ENCODE measurements at regions not wholly inside any gene's neighbourhood (a gene's known extent, or its start where the extent isn't known, plus 50 kb on each side); places are given as distances from the start of the nearest gene placed in this dataset.

DNA sequence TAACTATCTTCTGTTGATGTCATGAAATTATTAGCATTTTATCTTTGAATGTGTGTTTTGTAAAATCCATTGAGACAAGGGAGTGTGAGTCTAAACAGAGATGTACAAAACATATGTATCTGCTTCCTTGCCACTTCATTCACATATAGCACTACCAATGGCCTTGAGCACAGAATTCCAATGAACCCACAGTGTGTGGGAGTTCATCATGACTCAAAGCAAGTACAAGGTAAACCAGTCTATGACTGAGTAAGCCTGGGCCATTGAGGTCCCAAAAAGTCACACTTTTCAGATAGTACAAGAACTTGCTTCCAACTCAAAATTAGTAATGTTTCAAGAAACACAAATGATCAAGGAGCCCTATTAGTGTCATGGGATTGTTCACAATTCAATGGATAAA lies 218.6 kb downstream of the MANEA start:
- Histone ChIP-seq H3K9me3 (no peaks in the 10 kb centered on the region), H3K4me1 (no peaks in the 10 kb centered on the region), H3K4me3 (replicated peaks in 1 of 3) (no peak overlapping the region), H3K36me3 (no peaks in the 10 kb centered on the region), H3K27me3 (no peaks in the 10 kb centered on the region), H3K27ac (no peak overlapping the region)
- intact Hi-C loops (cut with DNase I): no loop called here
- no peak for DNase-seq
- TF ChIP-seq, protein P1, sequence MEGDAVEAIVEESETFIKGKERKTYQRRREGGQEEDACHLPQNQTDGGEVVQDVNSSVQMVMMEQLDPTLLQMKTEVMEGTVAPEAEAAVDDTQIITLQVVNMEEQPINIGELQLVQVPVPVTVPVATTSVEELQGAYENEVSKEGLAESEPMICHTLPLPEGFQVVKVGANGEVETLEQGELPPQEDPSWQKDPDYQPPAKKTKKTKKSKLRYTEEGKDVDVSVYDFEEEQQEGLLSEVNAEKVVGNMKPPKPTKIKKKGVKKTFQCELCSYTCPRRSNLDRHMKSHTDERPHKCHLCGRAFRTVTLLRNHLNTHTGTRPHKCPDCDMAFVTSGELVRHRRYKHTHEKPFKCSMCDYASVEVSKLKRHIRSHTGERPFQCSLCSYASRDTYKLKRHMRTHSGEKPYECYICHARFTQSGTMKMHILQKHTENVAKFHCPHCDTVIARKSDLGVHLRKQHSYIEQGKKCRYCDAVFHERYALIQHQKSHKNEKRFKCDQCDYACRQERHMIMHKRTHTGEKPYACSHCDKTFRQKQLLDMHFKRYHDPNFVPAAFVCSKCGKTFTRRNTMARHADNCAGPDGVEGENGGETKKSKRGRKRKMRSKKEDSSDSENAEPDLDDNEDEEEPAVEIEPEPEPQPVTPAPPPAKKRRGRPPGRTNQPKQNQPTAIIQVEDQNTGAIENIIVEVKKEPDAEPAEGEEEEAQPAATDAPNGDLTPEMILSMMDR (IDR thresholded peaks at IDR 0.05): no peak
- TF ChIP-seq POLR2A (IDR thresholded peaks at IDR 0.05): no peak

DNA sequence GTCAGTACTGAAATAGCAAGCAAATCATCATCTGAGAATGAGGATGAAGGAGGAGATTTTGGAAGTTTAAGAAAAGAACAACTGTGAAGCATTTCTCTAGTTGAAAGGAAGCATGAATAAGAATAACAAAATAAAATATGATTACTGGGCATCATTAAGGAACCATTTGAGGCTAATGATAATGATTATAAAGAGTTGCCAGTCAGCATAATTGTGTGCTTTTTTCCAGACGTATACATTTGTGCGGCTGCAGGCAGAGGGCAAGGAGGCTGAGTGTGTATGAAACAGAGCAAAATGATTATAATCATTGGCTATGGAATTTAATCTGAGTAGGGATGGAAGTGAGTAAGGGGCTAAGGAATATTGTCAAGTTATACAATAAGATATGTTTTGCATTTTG lies 218.7 kb upstream of the FUT9 start:
- TF ChIP-seq, protein P1 (IDR thresholded peaks at IDR 0.05): no peak
- TF ChIP-seq POLR2A (IDR thresholded peaks at IDR 0.05): no peak
- intact Hi-C loops (cut with DNase I): no loop called here
- WGBS, 2 donors: 89 to 92% methylated on average over 2 of the region's 2 CpGs
- no peak for DNase-seq
- Histone ChIP-seq H3K4me1 (no peaks in the 10 kb centered on the region), H3K9me3 (no peaks in the 10 kb centered on the region), H3K36me3 (no peaks in the 10 kb centered on the region), H3K27me3 (no peaks in the 10 kb centered on the region), H3K27ac (no peak overlapping the region), H3K4me3 (replicated peaks in 1 of 3) (no peak overlapping the region)

DNA sequence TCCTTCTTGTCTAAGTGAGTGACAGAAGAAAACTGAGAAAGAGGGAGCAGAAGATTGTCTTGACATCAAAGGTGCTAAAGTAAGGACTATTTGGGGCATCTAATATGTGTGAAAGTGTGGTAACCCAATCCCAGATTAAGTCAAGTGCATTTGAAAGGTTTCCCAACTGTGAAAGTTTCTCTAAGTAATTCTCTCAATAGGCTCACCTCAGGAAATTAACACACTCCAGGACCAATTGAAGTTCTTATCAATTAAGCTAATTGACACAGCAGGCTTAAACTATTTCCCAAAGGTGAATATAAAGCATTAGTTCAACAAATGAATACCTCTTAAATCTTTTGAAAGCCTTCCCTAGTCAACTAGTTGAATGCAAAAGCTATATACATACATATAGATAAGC lies 212.8 kb upstream of the FUT9 start:
- no peak for DNase-seq
- Histone ChIP-seq H3K4me3 (replicated peaks in 1 of 3) (no peak overlapping the region), H3K4me1 (no peaks in the 10 kb centered on the region), H3K27ac (no peak overlapping the region), H3K9me3 (no peaks in the 10 kb centered on the region), H3K27me3 (no peaks in the 10 kb centered on the region), H3K36me3 (no peaks in the 10 kb centered on the region)
- TF ChIP-seq, protein P1 (IDR thresholded peaks at IDR 0.05): no peak
- TF ChIP-seq POLR2A (IDR thresholded peaks at IDR 0.05): no peak
- intact Hi-C loops (cut with DNase I): no loop called here

DNA sequence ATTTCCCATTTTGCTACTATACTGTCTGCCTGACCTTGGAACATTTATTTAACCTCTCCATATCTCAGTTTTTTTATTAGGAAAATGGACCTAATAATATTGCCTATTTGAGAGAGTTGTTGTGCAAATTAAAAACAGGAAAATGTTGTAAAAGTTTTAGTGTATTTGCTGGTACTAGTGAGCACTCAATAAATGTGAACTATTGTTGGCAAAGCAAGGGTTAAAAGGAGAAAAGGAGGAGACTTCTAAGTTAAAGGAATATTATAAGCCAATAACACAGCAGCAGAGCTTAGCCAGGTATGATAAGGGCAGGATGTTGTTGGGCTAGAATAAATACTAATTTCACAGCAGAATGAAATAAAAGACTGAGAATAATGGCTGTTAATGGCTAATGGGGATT lies 211.9 kb upstream of the FUT9 start:
- no peaks in the 10 kb centered on the region for H3K36me3 ChIP-seq

DNA sequence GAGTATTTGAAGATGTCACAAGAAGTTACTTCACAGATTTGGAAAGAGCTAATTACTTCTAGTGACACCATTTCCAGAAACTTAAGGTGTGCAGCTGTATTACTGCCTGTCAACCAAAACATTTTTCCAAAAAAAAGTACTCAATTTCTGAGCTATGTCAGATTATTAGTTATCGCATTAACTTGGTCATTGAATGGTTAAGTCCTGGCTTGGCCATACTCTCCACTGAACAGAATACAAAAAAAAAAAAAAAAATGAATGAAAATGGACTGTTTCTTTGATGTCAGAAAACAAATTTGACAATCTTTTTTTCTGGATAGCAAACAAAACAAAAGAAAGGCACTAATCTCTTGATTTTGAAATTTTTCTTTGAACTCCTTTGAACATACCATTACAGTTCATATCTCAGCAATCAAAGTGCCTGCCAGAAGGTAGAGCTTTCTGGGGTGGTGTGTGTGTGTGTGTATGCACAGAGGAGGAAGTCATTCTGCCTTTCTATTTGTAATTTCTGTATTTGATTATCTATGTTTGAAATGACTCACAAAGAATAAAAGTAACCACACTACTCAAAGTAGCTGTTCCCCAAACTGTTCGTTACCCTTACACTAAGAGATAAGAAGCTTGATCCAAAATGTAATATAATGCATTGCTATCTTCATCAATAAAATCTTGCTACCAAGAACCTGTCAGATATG lies 210.8 kb upstream of the FUT9 start:
- Histone ChIP-seq H3K9me3 (no peaks in the 10 kb centered on the region), H3K4me1 (no peaks in the 10 kb centered on the region), H3K27ac (no peak overlapping the region), H3K36me3 (no peaks in the 10 kb centered on the region), H3K4me3 (replicated peaks in 1 of 3) (no peak overlapping the region), H3K27me3 (no peaks in the 10 kb centered on the region)
- DNase-seq: no peak
- WGBS, 2 donors: 82 to 84% methylated on average over 2 of the region's 2 CpGs
- TF ChIP-seq, protein P1 (IDR thresholded peaks at IDR 0.05): no peak
- no peak for TF ChIP-seq POLR2A (IDR thresholded peaks at IDR 0.05)
- intact Hi-C loops (cut with DNase I): no loop called here

More for the DNA sequence above, 211.9 kb upstream of the FUT9 start:
- DNase-seq: no peak
- Histone ChIP-seq H3K4me1 (no peaks in the 10 kb centered on the region), H3K27ac (no peak overlapping the region), H3K9me3 (no peaks in the 10 kb centered on the region), H3K27me3 (no peaks in the 10 kb centered on the region), H3K4me3 (replicated peaks in 1 of 3) (no peak overlapping the region)
- TF ChIP-seq, protein P1 (IDR thresholded peaks at IDR 0.05): no peak
- TF ChIP-seq POLR2A (IDR thresholded peaks at IDR 0.05): no peak
- intact Hi-C loops (cut with DNase I): no loop called here

All from thyroid gland (tissue), 4 donors.